ENCODE measurements at regions not wholly inside any gene's neighbourhood (a gene's known extent, or its start where the extent isn't known, plus 50 kb on each side); places are given as distances from the start of the nearest gene placed in this dataset.

DNA sequence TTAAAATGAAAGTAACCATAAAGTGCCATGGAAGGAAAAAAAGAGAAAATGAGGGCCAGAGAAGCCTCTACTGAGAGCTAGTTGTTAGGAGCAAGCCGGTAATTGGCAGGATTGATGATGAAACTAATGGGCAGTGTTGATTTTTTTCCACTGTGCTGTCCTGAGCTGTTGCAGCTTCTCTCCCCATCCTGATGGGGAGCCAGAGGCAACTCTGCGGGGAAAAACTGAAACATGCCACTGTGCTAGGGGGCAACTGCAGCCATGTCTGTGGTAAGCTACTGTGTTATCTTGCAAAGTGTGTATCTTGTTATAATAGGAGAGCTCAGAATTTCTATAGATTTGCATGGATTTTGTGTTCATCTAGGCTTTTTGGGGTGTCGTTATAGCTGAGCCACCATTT lies 487.9 kb downstream of the STK39 start:
- Histone ChIP-seq H3K4me3 (no peak overlapping the region), H3K36me3 (no peaks in the 10 kb centered on the region), H3K4me1 (no peaks in the 10 kb centered on the region), H3K27ac (no peak overlapping the region), H3K9me3 (no peaks in the 10 kb centered on the region), H3K27me3 (no peaks in the 10 kb centered on the region)
- ATAC-seq (no peak), DNase-seq (no peak)
- TF ChIP-seq, protein P1, sequence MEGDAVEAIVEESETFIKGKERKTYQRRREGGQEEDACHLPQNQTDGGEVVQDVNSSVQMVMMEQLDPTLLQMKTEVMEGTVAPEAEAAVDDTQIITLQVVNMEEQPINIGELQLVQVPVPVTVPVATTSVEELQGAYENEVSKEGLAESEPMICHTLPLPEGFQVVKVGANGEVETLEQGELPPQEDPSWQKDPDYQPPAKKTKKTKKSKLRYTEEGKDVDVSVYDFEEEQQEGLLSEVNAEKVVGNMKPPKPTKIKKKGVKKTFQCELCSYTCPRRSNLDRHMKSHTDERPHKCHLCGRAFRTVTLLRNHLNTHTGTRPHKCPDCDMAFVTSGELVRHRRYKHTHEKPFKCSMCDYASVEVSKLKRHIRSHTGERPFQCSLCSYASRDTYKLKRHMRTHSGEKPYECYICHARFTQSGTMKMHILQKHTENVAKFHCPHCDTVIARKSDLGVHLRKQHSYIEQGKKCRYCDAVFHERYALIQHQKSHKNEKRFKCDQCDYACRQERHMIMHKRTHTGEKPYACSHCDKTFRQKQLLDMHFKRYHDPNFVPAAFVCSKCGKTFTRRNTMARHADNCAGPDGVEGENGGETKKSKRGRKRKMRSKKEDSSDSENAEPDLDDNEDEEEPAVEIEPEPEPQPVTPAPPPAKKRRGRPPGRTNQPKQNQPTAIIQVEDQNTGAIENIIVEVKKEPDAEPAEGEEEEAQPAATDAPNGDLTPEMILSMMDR (IDR thresholded peaks at IDR 0.05) = no peak
- TF ChIP-seq POLR2A (IDR thresholded peaks at IDR 0.05) = no peak
- intact Hi-C loops (cut with DNase I) = no loop called here
- WGBS, 4 donors = 91 to 97% (median 92%) methylated on average over 3 of the region's 3 CpGs

GRCh38 chr2:167758292-167758691 lies 489.1 kb downstream of the STK39 start:
- no peak for DNase-seq
- H3K4me1 ChIP-seq = no peaks in the 10 kb centered on the region
- H3K4me3 ChIP-seq = no peak overlapping the region
- H3K36me3 ChIP-seq = no peaks in the 10 kb centered on the region
- H3K27me3 ChIP-seq = no peaks in the 10 kb centered on the region
- TF ChIP-seq, protein P1 (IDR thresholded peaks at IDR 0.05) = no peak
- TF ChIP-seq POLR2A (IDR thresholded peaks at IDR 0.05) = no peak
- no peak for ATAC-seq
- intact Hi-C loops (cut with DNase I) = no loop called here
- WGBS, 4 donors = 61 to 78% (median 73%) methylated on average over 6 of the region's 6 CpGs
- H3K27ac ChIP-seq = no peak overlapping the region
- no peaks in the 10 kb centered on the region for H3K9me3 ChIP-seq

DNA sequence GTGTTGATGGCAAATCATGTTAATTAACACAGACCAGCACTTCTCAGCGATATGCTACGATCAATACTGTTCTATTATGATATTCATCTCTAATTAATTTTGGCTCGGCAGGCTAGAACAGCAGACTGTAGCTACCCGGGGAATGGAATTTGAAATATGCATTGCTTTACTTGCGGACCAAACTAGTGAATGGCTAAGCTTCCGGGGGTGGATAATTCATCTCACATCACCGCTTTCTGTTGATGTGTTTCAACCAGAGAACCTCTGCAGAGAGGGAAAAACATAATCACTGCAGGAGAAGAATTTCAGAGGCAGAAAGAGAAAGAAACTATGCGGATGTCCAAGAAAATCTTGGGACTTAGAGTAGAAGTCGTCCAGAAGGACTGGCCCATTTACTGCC lies 490.9 kb downstream of the STK39 start:
- H3K4me3 ChIP-seq = no peak overlapping the region
- no peaks in the 10 kb centered on the region for H3K36me3 ChIP-seq
- intact Hi-C loops (cut with DNase I) = no loop called here
- ATAC-seq (no peak), DNase-seq (no peak)
- 30 to 40% (median 38%) methylated on average over 9 of the region's 9 CpGs for WGBS, 4 donors
- H3K4me1 ChIP-seq = no peaks in the 10 kb centered on the region
- no peak overlapping the region for H3K27ac ChIP-seq
- H3K9me3 ChIP-seq = no peaks in the 10 kb centered on the region
- H3K27me3 ChIP-seq = peaks cover 0 to 5% (median 0%) of the 10 kb centered on the region in 9 donors
- TF ChIP-seq, protein P1 (IDR thresholded peaks at IDR 0.05) = no peak
- no peak for TF ChIP-seq POLR2A (IDR thresholded peaks at IDR 0.05)

DNA sequence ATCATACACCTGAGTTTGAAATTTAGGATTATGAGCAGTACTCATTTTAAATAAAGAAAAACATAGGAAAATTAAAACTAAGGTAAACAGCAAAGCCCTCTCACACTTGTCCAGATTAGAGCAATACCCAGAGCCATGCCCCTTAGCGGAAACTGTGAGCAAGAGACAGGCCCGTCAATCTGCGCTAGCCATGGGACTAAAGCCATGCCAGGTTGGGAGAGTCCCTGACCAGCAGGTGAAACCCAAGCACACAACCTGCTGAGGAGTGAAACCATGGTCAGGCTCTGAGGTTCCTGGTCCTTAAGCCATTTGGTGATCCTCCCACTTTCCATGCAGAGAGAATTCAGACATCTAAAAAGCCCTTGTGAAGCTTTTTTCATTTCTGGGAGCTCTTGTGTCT lies 494.3 kb downstream of the STK39 start:
- no peak for TF ChIP-seq POLR2A (IDR thresholded peaks at IDR 0.05)
- TF ChIP-seq, protein P1 (IDR thresholded peaks at IDR 0.05) = no peak
- H3K36me3 ChIP-seq = no peaks in the 10 kb centered on the region
- ATAC-seq = no peak
- intact Hi-C loops (cut with DNase I) = no loop called here
- H3K4me1 ChIP-seq = no peaks in the 10 kb centered on the region
- H3K27me3 ChIP-seq = peaks cover 0 to 5% (median 0%) of the 10 kb centered on the region in 9 donors
- H3K4me3 ChIP-seq = no peak overlapping the region
- H3K27ac ChIP-seq = no peak overlapping the region
- no peak for DNase-seq
- 89 to 97% (median 93%) methylated on average over 3 of the region's 3 CpGs for WGBS, 4 donors
- H3K9me3 ChIP-seq = no peaks in the 10 kb centered on the region
